HepG2 (cell line): ENCODE measurements at regions not wholly inside any gene's neighbourhood (a gene's known extent, or its start where the extent isn't known, plus 50 kb on each side); places are given as distances from the start of the nearest gene placed in this dataset.

Source experiments
- ATAC-seq: fragments of 200-7000 bp; cut with Tn5 transposase; 3 replicates; pipeline ENCODE4 v1.9.1; 2020; ENCODE audit warnings: mild to moderate bottlenecking, moderate library complexity
- BruUV-seq: library from RNA; stranded (reverse); fragments of 400-500 nt; replicated peaks from 2 replicates; lab custom pipeline; 2021; lab: Mats Ljungman, UMichigan
- CTCF ChIA-PET: fragments of 300-600 bp; formaldehyde crosslinking; extraction: SDS; loops from one replicate; lab custom pipeline; 2021; ENCODE audit warnings: low total read pairs, inconsistent platforms, low intra/inter-chr PET ratio; lab: Yijun Ruan, JAX
- POLR2A ChIA-PET: fragments of 350-600 bp; sonication (Branson Sonifier 250); formaldehyde crosslinking; loops from one replicate; lab custom pipeline; 2020; ENCODE audit warnings: antibody characterized with exemption, inconsistent platforms; lab: Yijun Ruan, JAX
- DNase-seq: peaks from one replicate; pipeline ENCODE4 v3.0.0-alpha.2; 2015; ENCODE audit warnings: low spot score
- FAIRE-seq: peaks from 3 replicates; lab custom pipeline; 2011; peaks lifted over from hg19 to GRCh38; lab: Jason Lieb, UNC
- H2AFZ ChIP-seq: one replicate; pipeline ENCODE4 v1.6.1; 2011; ENCODE audit warnings: low read length, inconsistent platforms
- H3K27ac ChIP-seq: fragments of 300-600 bp; 3 replicates; pipeline ENCODE4 v1.8.0; 2011; ENCODE audit warnings: mixed run types, mild to moderate bottlenecking, mixed read lengths, low read length, inconsistent platforms; ENCODE audit not compliant: insufficient read depth; ENCODE audit errors: extremely low read length
- H3K27me3 ChIP-seq, 2 experiments: fragments of 200-600 bp in 1 of 2; 2 replicates in 1 of 2; 3 replicates in 1 of 2; pipeline versions ENCODE4 v1.6.0 to v1.8.0; 2011; ENCODE audit warnings: low read length in 2 of 2, mild to moderate bottlenecking in 2 of 2, moderate library complexity in 2 of 2, inconsistent platforms in 1 of 2; ENCODE audit not compliant: insufficient read depth in 2 of 2, control insufficient read depth in 1 of 2
- H3K36me3 ChIP-seq, 2 experiments: fragments of 200-600 bp in 1 of 2; replicated peaks in 1 of 2; 2 replicates in 1 of 2; 3 replicates in 1 of 2; pipeline versions ENCODE4 v1.5.1 to v1.8.0; 2011; ENCODE audit warnings: low read length in 2 of 2, inconsistent platforms in 1 of 2; ENCODE audit not compliant: insufficient read depth in 2 of 2, control insufficient read depth in 1 of 2
- H3K4me1 ChIP-seq: 2 replicates; pipeline ENCODE4 v1.5.1; 2012; ENCODE audit warnings: low read length, inconsistent platforms; ENCODE audit not compliant: insufficient read depth
- H3K4me2 ChIP-seq: 2 replicates; pipeline ENCODE4 v1.6.0; 2011; ENCODE audit warnings: low read depth, low read length, inconsistent platforms
- H3K4me3 ChIP-seq, 3 experiments: fragments of 200-600 bp in 1 of 3; sonication (generic), shearing (Covaris generic) in 1 of 3; replicated peaks in 1 of 3; 2 replicates each; pipeline ENCODE4 v1.5.1; 2011 to 2016; ENCODE audit warnings: low read length in 3 of 3, inconsistent platforms in 2 of 3, low read depth in 2 of 3, mild to moderate bottlenecking in 2 of 3, control low read depth in 1 of 3, mixed read lengths in 1 of 3; ENCODE audit not compliant: insufficient read depth in 1 of 3
- H3K79me2 ChIP-seq: one replicate; pipeline ENCODE4 v1.6.1; 2011; ENCODE audit warnings: low read length, inconsistent platforms; ENCODE audit not compliant: insufficient read depth
- H3K9ac ChIP-seq: 2 replicates; pipeline ENCODE4 v1.6.0; 2011; ENCODE audit warnings: mild to moderate bottlenecking, low read depth, low read length, inconsistent platforms; ENCODE audit not compliant: insufficient read depth
- H3K9me3 ChIP-seq: 2 replicates; pipeline ENCODE4 v1.5.1; 2012; ENCODE audit warnings: mild to moderate bottlenecking, low read length
- H4K20me1 ChIP-seq: 2 replicates; pipeline ENCODE4 v1.6.0; 2011; ENCODE audit warnings: inconsistent platforms, mild to moderate bottlenecking, low read length, moderate library complexity; ENCODE audit not compliant: insufficient read depth
- ARNT ChIP-seq: fragments of 450-650 bp; IDR thresholded peaks from 2 replicates; pipeline ENCODE4 v1.6.1; 2017
- CENPBD1 ChIP-seq: sonication (generic); formaldehyde crosslinking; IDR thresholded peaks from 2 replicates; pipeline ENCODE4 v1.8.0; 2022; ENCODE audit warnings: missing genetic modification reagents, low read depth, mild to moderate bottlenecking, borderline replicate concordance
- CENPX ChIP-seq: sonication (generic); formaldehyde crosslinking; IDR thresholded peaks from 2 replicates; pipeline ENCODE4 v1.9.0; 2021; ENCODE audit warnings: mild to moderate bottlenecking, missing genetic modification reagents, moderate library complexity
- HNF4A ChIP-seq: sonication (generic); formaldehyde crosslinking; IDR thresholded peaks from 2 replicates; pipeline ENCODE4 v1.4.0; 2020; ENCODE audit warnings: missing genetic modification reagents
- ISL2 ChIP-seq: sonication (generic); formaldehyde crosslinking; IDR thresholded peaks from 2 replicates; pipeline ENCODE4 v1.5.0; 2020; ENCODE audit warnings: missing genetic modification reagents
- SETDB1 ChIP-seq: sonication (generic); formaldehyde crosslinking; IDR thresholded peaks from 2 replicates; pipeline ENCODE4 v1.5.1; 2020; ENCODE audit warnings: missing genetic modification reagents, mild to moderate bottlenecking, borderline replicate concordance
- SNAPC5 ChIP-seq: sonication (generic); formaldehyde crosslinking; IDR thresholded peaks from 2 replicates; pipeline ENCODE4 v1.8.1; 2023; ENCODE audit warnings: mild to moderate bottlenecking, missing genetic modification reagents, borderline replicate concordance
- TGIF2 ChIP-seq: IDR thresholded peaks from 2 replicates; pipeline ENCODE4 v1.6.1; 2016; ENCODE audit warnings: control low read depth, missing compliant biosample characterization
- THAP8 ChIP-seq: sonication (generic); formaldehyde crosslinking; IDR thresholded peaks from 2 replicates; pipeline ENCODE4 v1.5.1; 2020; ENCODE audit warnings: missing genetic modification reagents, mild to moderate bottlenecking, borderline replicate concordance
- ZFP91 ChIP-seq: sonication (generic); formaldehyde crosslinking; IDR thresholded peaks from 2 replicates; pipeline ENCODE4 v1.9.0; 2022; ENCODE audit warnings: missing genetic modification reagents, mild to moderate bottlenecking, borderline replicate concordance
- ZNF367 ChIP-seq: sonication (generic); formaldehyde crosslinking; IDR thresholded peaks from 2 replicates; pipeline ENCODE4 v1.4.0; 2020; ENCODE audit warnings: missing genetic modification reagents, borderline replicate concordance
- ZNF468 ChIP-seq: sonication (generic); formaldehyde crosslinking; IDR thresholded peaks from 2 replicates; pipeline ENCODE4 v1.8.0; 2022; ENCODE audit warnings: mild to moderate bottlenecking, moderate library complexity, missing genetic modification reagents
- ZNF619 ChIP-seq: sonication (generic); formaldehyde crosslinking; IDR thresholded peaks from 2 replicates; pipeline ENCODE4 v1.4.0; 2020; ENCODE audit warnings: mild to moderate bottlenecking, missing genetic modification reagents
- ZSCAN30 ChIP-seq: sonication (generic); formaldehyde crosslinking; IDR thresholded peaks from 2 replicates; pipeline ENCODE4 v1.5.0; 2020; ENCODE audit warnings: mild to moderate bottlenecking, missing genetic modification reagents
- WGBS: methylation state at CpG from one replicate; pipeline ENCODE4 v1.1.6; 2017; ENCODE audit warnings: low lambda C conversion rate; 5-methylcytosine and 5-hydroxymethylcytosine counted together
- in situ Hi-C: cut with HindIII; loops from 2 replicates; pipeline ENCODE4 v1.10.0; 2017; ENCODE audit warnings: low pct_unique_long_range_greater_than_20kb; ENCODE audit not compliant: extremely low pct_ligation_motif_present
- intact Hi-C: fragments of 100-400 bp; cut with micrococcal nuclease; formaldehyde crosslinking; loops from one replicate; pipeline ENCODE4 v1.10.0; 2022; ENCODE audit not compliant: unreplicated experiment

GRCh38 chr1:147472966-147473732 is 68.2 kb upstream of the BCL9 start:
- Histone ChIP-seq H2AFZ (no peak overlapping the region), H4K20me1 (no peaks in the 10 kb centered on the region), H3K27me3 (no peaks in the 10 kb centered on the region), H3K4me3 (no peak overlapping the region), H3K4me1 (no peaks in the 10 kb centered on the region), H3K9me3 (no peaks in the 10 kb centered on the region), H3K27ac (no peak overlapping the region), H3K4me2 (no peak overlapping the region), H3K9ac (no peak overlapping the region), H3K36me3 (no peaks in the 10 kb centered on the region), H3K79me2 (no peaks in the 10 kb centered on the region)
- intact Hi-C loops = no loop called here
- no peak for FAIRE-seq
- in situ Hi-C loops = no loop called here
- TF ChIP-seq ISL2 (CRISPR knock-in tag) (no peak), ZFP91 (no peak), ZNF468 (CRISPR knock-in tag) (no peak), ZNF367 (CRISPR knock-in tag) (no peak), ZNF619 (CRISPR knock-in tag) (no peak)
- no peak for DNase-seq
- ChIA-PET POLR2A (no interaction called here), CTCF (no interaction called here)
- ATAC-seq = no peak
- 48% methylated on average over 5 of the region's 5 CpGs for WGBS
- no TSS peak for BruUV-seq

- H3K4me1 ChIP-seq = no peaks in the 10 kb centered on the region
- H3K27ac ChIP-seq = no peak overlapping the region
- no peak for DNase-seq
- no peak overlapping the region for H2AFZ ChIP-seq
- no peak for ATAC-seq
- ChIA-PET CTCF (no interaction called here), POLR2A (no interaction called here)
- intact Hi-C loops (no loop called here), in situ Hi-C loops (no loop called here)
- H3K79me2 ChIP-seq = no peaks in the 10 kb centered on the region
- H3K9ac ChIP-seq = no peak overlapping the region
- no peak for FAIRE-seq
- no peaks in the 10 kb centered on the region for H3K9me3 ChIP-seq
- no peaks in the 10 kb centered on the region for H4K20me1 ChIP-seq
- H3K27me3 ChIP-seq = no peaks in the 10 kb centered on the region
- BruUV-seq = no TSS peak
- H3K4me2 ChIP-seq = no peak overlapping the region
- no peaks in the 10 kb centered on the region for H3K36me3 ChIP-seq
- H3K4me3 ChIP-seq = no peak overlapping the region
- TF ChIP-seq CENPBD1 (CRISPR knock-in tag) = no peak
- no peak for TF ChIP-seq HNF4A
- TF ChIP-seq ARNT = no peak
- no peak for TF ChIP-seq SETDB1 (CRISPR knock-in tag)
- TF ChIP-seq TGIF2 (CRISPR knock-in tag) = no peak
- TF ChIP-seq SNAPC5 = no peak
- TF ChIP-seq THAP8 (CRISPR knock-in tag) = no peak
- TF ChIP-seq CENPX (CRISPR knock-in tag) = no peak
- TF ChIP-seq ZSCAN30 = no peak
Measured at GRCh38 chr1:147473733-147474049, 67.6 kb upstream of the BCL9 start.
